HG02759 (cell line): ENCODE measurements at regions not wholly inside any gene's neighbourhood (a gene's known extent, or its start where the extent isn't known, plus 50 kb on each side); places are given as distances from the start of the nearest gene placed in this dataset.

Experiments
- ATAC-seq: cut with Tn5 transposase; IDR thresholded peaks from one replicate; pipeline ENCODE4 v1.9.1; 2021; ENCODE audit warnings: mild to moderate bottlenecking, moderate library complexity; ENCODE audit not compliant: unreplicated experiment

GRCh38 chr2:203812294-203813221, 55.0 kb upstream of the CTLA4 start:
- no peak for ATAC-seq

GRCh38 chr2:203813684-203814083, 53.9 kb upstream of the CTLA4 start:
- ATAC-seq = no peak

DNA sequence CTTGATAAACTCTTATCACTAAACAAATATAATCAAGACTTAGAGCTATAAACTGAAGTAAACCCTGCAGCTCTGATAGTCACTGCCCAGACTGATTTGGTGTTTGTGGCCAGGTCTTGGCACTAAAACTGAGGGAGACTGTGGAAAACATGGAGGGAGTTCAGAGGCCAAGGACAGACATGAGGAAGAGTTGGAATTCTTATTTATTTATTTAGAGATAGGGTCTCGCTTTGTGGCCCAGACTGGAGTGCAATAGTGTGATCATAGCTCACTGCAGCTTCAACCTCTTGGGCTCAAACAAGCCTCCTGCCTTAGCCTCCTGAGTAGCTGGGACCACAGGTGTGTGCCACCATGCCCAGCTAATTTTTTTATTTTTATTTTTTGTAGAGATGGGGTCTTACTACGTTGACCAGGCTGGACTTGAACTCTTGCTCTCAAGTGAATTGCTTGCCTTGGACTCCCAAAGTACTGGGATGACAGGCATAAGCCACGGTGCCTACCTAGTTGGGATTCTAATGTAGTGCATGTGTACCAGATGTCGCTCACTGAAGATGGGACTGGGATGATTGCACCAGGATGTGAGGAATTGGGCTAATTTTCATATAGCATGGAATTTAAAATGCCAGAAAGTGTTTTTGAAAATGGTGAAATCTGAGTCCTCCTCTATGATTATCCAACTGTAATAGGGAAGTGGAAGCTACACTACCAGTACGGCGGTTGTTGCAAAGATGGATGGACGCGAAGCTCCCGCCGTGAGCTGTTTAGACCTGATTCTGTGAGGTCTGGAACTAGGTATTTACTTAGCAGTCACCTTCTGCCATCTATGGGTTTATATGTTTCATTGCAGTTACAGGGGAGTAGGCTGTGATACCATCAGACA, 52.7 kb upstream of the CTLA4 start:
- ATAC-seq = peak; percentile 74

- ATAC-seq = no peak
Measured at GRCh38 chr2:203815541-203815898, 52.1 kb upstream of the CTLA4 start.

DNA sequence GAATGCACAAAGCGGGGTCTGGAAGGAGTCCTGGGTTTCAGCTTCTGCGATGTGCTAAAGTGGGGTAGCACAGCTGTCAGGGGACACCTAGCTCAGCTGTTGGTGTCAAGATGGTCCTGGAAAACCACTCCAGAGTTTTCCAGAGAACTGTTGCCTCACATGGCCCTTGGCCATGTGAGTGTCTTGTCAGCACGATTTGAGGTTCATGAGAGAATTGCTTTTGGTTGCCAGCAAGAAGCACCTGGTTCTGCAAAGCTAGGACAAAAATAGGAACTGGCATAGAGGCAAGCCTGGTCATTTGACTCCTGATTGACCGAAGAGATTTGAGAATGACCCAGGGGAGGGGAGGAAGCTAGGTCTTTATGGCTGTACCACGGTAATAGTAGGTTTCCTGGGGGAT, 50.4 kb upstream of the CTLA4 start:
- ATAC-seq = no peak
